SK-N-SH (cell line): ENCODE measurements at regions not wholly inside any gene's neighbourhood (a gene's known extent, or its start where the extent isn't known, plus 50 kb on each side); places are given as distances from the start of the nearest gene placed in this dataset.

Source experiments
- CTCF ChIA-PET: fragments of 300-600, 350-600 bp; formaldehyde crosslinking; extraction: SDS; loops from one replicate; lab custom pipeline; 2021; lab: Yijun Ruan, JAX
- POLR2A ChIA-PET: fragments of 350-600 bp; sonication (Branson Sonifier 250); formaldehyde crosslinking; extraction: SDS; loops from one replicate; lab custom pipeline; 2020; ENCODE audit warnings: antibody characterized with exemption, inconsistent platforms; lab: Yijun Ruan, JAX
- DNase-seq: peaks from one replicate; pipeline ENCODE4 v3.0.0; 2012
- H2AFZ ChIP-seq: fragments of 200-600 bp; sonication (generic); 2 replicates; pipeline ENCODE4 v1.8.1; 2016; ENCODE audit warnings: antibody characterized with exemption, mild to moderate bottlenecking, low read depth
- H3F3A ChIP-seq: fragments of 200-600 bp; sonication (generic); replicated peaks from 2 replicates; pipeline ENCODE3; 2016; ENCODE audit warnings: antibody characterized with exemption, mild to moderate bottlenecking; ENCODE audit not compliant: insufficient read depth
- H3K27ac ChIP-seq, 2 experiments: fragments of 200-500 bp in 1 of 2; fragments of 200-600 bp in 1 of 2; sonication (Bioruptor generic) in 1 of 2; sonication (generic), shearing (Covaris generic) in 1 of 2; 2 replicates each; pipeline versions ENCODE4 v1.5.1 to v1.6.1; 2014 to 2016; ENCODE audit warnings: low read depth in 2 of 2, inconsistent platforms in 1 of 2, low read length in 1 of 2, mild to moderate bottlenecking in 1 of 2, mixed read lengths in 1 of 2
- H3K27me3 ChIP-seq: fragments of 200-600 bp; sonication (generic), shearing (Covaris generic); 2 replicates; pipeline ENCODE4 v1.6.1; 2016; ENCODE audit warnings: mixed run types; ENCODE audit not compliant: insufficient read depth
- H3K36me3 ChIP-seq, 2 experiments: fragments of 200-500 bp in 1 of 2; fragments of 200-600 bp in 1 of 2; sonication (Bioruptor generic) in 1 of 2; sonication (generic) in 1 of 2; replicated peaks in 1 of 2; 2 replicates each; pipeline versions ENCODE3 to v1.5.1; 2014 to 2016; ENCODE audit warnings: low read length in 1 of 2, mild to moderate bottlenecking in 1 of 2; ENCODE audit not compliant: insufficient read depth in 2 of 2, control insufficient read depth in 1 of 2
- H3K4me1 ChIP-seq, 2 experiments: fragments of 200-500 bp in 1 of 2; fragments of 200-600 bp in 1 of 2; sonication (Bioruptor generic) in 1 of 2; sonication (generic), shearing (Covaris generic) in 1 of 2; 2 replicates each; pipeline versions ENCODE4 v1.5.1 to v1.6.1; 2014 to 2016; ENCODE audit warnings: low read depth in 1 of 2, low read length in 1 of 2, mixed run types in 1 of 2; ENCODE audit not compliant: insufficient read depth in 2 of 2, control insufficient read depth in 1 of 2
- H3K4me2 ChIP-seq: fragments of 200-600 bp; sonication (generic), shearing (Covaris generic); 2 replicates; pipeline ENCODE4 v1.6.1; 2017; ENCODE audit warnings: mixed run types
- H3K4me3 ChIP-seq, 2 experiments: fragments of 200-500 bp in 1 of 2; fragments of 200-600 bp in 1 of 2; sonication (Bioruptor generic) in 1 of 2; sonication (generic), shearing (Covaris generic) in 1 of 2; 2 replicates each; pipeline versions ENCODE4 v1.5.1 to v1.8.1; 2014 to 2016; ENCODE audit warnings: low read depth in 2 of 2, inconsistent platforms in 1 of 2, low read length in 1 of 2, mild to moderate bottlenecking in 1 of 2, mixed read lengths in 1 of 2, moderate library complexity in 1 of 2
- H3K79me2 ChIP-seq: fragments of 200-600 bp; sonication (generic); 2 replicates; pipeline ENCODE4 v1.8.1; 2017; ENCODE audit warnings: mild to moderate bottlenecking; ENCODE audit not compliant: insufficient read depth
- H3K9ac ChIP-seq: fragments of 200-600 bp; sonication (generic); 2 replicates; pipeline ENCODE4 v1.6.1; 2017; ENCODE audit warnings: mixed run types
- H3K9me2 ChIP-seq: fragments of 200-600 bp; sonication (generic); 2 replicates; pipeline ENCODE4 v1.6.1; 2017; ENCODE audit warnings: mixed run types
- H3K9me3 ChIP-seq: fragments of 200-600 bp; sonication (generic); 2 replicates; pipeline ENCODE4 v1.6.1; 2017; ENCODE audit warnings: mixed run types, mild to moderate bottlenecking, moderate library complexity
- H4K20me1 ChIP-seq: fragments of 200-600 bp; sonication (generic); 2 replicates; pipeline ENCODE4 v1.6.1; 2017; ENCODE audit warnings: mild to moderate bottlenecking, mixed run types; ENCODE audit not compliant: insufficient read depth
- CHD2 ChIP-seq: fragments of 150-350 bp; IDR thresholded peaks from 2 replicates; pipeline ENCODE4 v1.6.1; 2018; ENCODE audit warnings: low read length; ENCODE audit not compliant: partially characterized antibody
- CTCF ChIP-seq: fragments of 200-600 bp; sonication (generic); IDR thresholded peaks from 2 replicates; pipeline ENCODE4 v1.6.1; 2017; ENCODE audit warnings: antibody characterized with exemption, mild to moderate bottlenecking, moderate library complexity
- ELF1 ChIP-seq: IDR thresholded peaks from 2 replicates; pipeline ENCODE4 v1.4.0; 2012
- FOXJ3 ChIP-seq: sonication (generic); formaldehyde crosslinking; IDR thresholded peaks from 2 replicates; pipeline ENCODE4 v1.5.1; 2020; ENCODE audit warnings: mild to moderate bottlenecking, missing genetic modification reagents
- GATA2 ChIP-seq: sonication (generic); formaldehyde crosslinking; IDR thresholded peaks from 2 replicates; pipeline ENCODE4 v1.5.0; 2020; ENCODE audit warnings: mild to moderate bottlenecking, missing genetic modification reagents
- JUND ChIP-seq: IDR thresholded peaks from 2 replicates; pipeline ENCODE4 v1.4.0; 2012
- MAX ChIP-seq: IDR thresholded peaks from 2 replicates; pipeline ENCODE4 v1.4.0; 2012; ENCODE audit warnings: low read depth
- MEF2A ChIP-seq: IDR thresholded peaks from 2 replicates; pipeline ENCODE4 v1.4.0; 2012; ENCODE audit warnings: low read depth, borderline replicate concordance
- MXI1 ChIP-seq: IDR thresholded peaks from 2 replicates; pipeline ENCODE4 v1.6.1; 2012; ENCODE audit warnings: mild to moderate bottlenecking, low read depth, low read length, improper control_type of control experiment
- NFIC ChIP-seq: IDR thresholded peaks from 2 replicates; pipeline ENCODE4 v1.4.0; 2012; ENCODE audit warnings: borderline replicate concordance
- NRF1 ChIP-seq: IDR thresholded peaks from 2 replicates; pipeline ENCODE4 v1.6.1; 2012; ENCODE audit warnings: low read depth, mild to moderate bottlenecking, low read length
- POLR2AphosphoS5 ChIP-seq: IDR thresholded peaks from 2 replicates; pipeline ENCODE4 v1.6.1; 2012; ENCODE audit warnings: low read depth, low read length
- RAD21 ChIP-seq: IDR thresholded peaks from 2 replicates; pipeline ENCODE4 v1.6.1; 2012; ENCODE audit warnings: mild to moderate bottlenecking, low read length
- RCOR1 ChIP-seq: fragments of 150-350 bp; IDR thresholded peaks from 2 replicates; pipeline ENCODE4 v1.6.1; 2017; ENCODE audit warnings: antibody characterized with exemption, low read length
- REST ChIP-seq: IDR thresholded peaks from 2 replicates; pipeline ENCODE4 v1.6.1; 2012; ENCODE audit warnings: mild to moderate bottlenecking, low read depth, low read length, moderate library complexity
- RFX5 ChIP-seq: IDR thresholded peaks from 2 replicates; pipeline ENCODE4 v1.6.1; 2012; ENCODE audit warnings: mild to moderate bottlenecking, improper control_type of control experiment, low read length
- RXRA ChIP-seq: IDR thresholded peaks from 2 replicates; pipeline ENCODE4 v1.4.0; 2012; ENCODE audit warnings: low read depth, mild to moderate bottlenecking, borderline replicate concordance
- SIN3A ChIP-seq: IDR thresholded peaks from 2 replicates; pipeline ENCODE4 v1.6.1; 2012; ENCODE audit warnings: low read depth, mild to moderate bottlenecking, low read length, moderate library complexity, borderline replicate concordance
- SMC3 ChIP-seq: IDR thresholded peaks from 2 replicates; pipeline ENCODE4 v1.6.1; 2012; ENCODE audit warnings: low read depth, low read length, improper control_type of control experiment
- TAF1 ChIP-seq: IDR thresholded peaks from 2 replicates; pipeline ENCODE4 v1.6.1; 2012; ENCODE audit warnings: low read depth, mild to moderate bottlenecking, low read length, moderate library complexity, borderline replicate concordance
- TEAD4 ChIP-seq: IDR thresholded peaks from 2 replicates; pipeline ENCODE4 v1.4.0; 2012; ENCODE audit warnings: mild to moderate bottlenecking, borderline replicate concordance; ENCODE audit not compliant: insufficient read depth
- USF1 ChIP-seq: IDR thresholded peaks from 2 replicates; pipeline ENCODE4 v1.4.0; 2012; ENCODE audit warnings: low read depth, borderline replicate concordance
- YY1 ChIP-seq: IDR thresholded peaks from 2 replicates; pipeline ENCODE4 v1.4.0; 2012; ENCODE audit warnings: low read depth, mild to moderate bottlenecking
- WGBS: methylation state at CpG from one replicate; pipeline ENCODE4 v1.1.6; 2017; ENCODE audit warnings: low lambda C conversion rate; 5-methylcytosine and 5-hydroxymethylcytosine counted together

GRCh38 chr4:107114059-107114458 lies 77.9 kb upstream of the DKK2 start:
- Histone ChIP-seq H3K27ac (no peak overlapping the region), H3K9me3 (no peaks in the 10 kb centered on the region), H3K9ac (no peak overlapping the region), H3K9me2 (no peaks in the 10 kb centered on the region), H3F3A (no peaks in the 10 kb centered on the region), H3K27me3 (no peaks in the 10 kb centered on the region), H2AFZ (no peak overlapping the region), H3K4me2 (no peak overlapping the region), H3K4me3 (no peak overlapping the region), H3K79me2 (no peaks in the 10 kb centered on the region), H4K20me1 (no peaks in the 10 kb centered on the region), H3K4me1 (peaks cover 0 to 9% of the 10 kb centered on the region in 2 experiments; a peak in 2 of 4 replicates), H3K36me3 (no peaks in the 10 kb centered on the region)
- POLR2A ChIA-PET, result no interaction called here
- CTCF ChIA-PET, result no interaction called here
- TF ChIP-seq NFIC, result no peak
- TF ChIP-seq CTCF, result no peak
- TF ChIP-seq CHD2, result no peak
- no peak for TF ChIP-seq GATA2 (CRISPR knock-in tag)
- no peak for TF ChIP-seq TEAD4
- TF ChIP-seq RCOR1, result no peak
- TF ChIP-seq NRF1, result no peak
- TF ChIP-seq POLR2AphosphoS5, result no peak
- no peak for TF ChIP-seq REST
- no peak for TF ChIP-seq RAD21
- TF ChIP-seq SMC3, result no peak
- no peak for TF ChIP-seq ELF1
- no peak for TF ChIP-seq TAF1
- no peak for TF ChIP-seq MEF2A
- DNase-seq, result no peak
- WGBS, result 91% methylated on average over 2 of the region's 2 CpGs

GRCh38 chr4:107098401-107098800 lies 62.3 kb upstream of the DKK2 start:
- Histone ChIP-seq H3K9me2 (no peaks in the 10 kb centered on the region), H3K9me3 (no peaks in the 10 kb centered on the region), H3K4me1 (no peaks in the 10 kb centered on the region; a peak in 1 of 4 replicates), H3K27me3 (no peaks in the 10 kb centered on the region), H3K4me2 (no peak overlapping the region), H3K36me3 (no peaks in the 10 kb centered on the region), H3K4me3 (no peak overlapping the region), H3F3A (no peaks in the 10 kb centered on the region), H3K79me2 (no peaks in the 10 kb centered on the region), H2AFZ (no peak overlapping the region), H3K27ac (no peak overlapping the region), H4K20me1 (no peaks in the 10 kb centered on the region), H3K9ac (no peak overlapping the region)
- DNase-seq, result no peak
- POLR2A ChIA-PET, result no interaction called here
- 83% methylated on average over 1 of the region's 2 CpGs for WGBS
- CTCF ChIA-PET, result interaction anchor here (1.4 kb wide), 1 partner anchor 60 kb away, joined by 4 read pairs; no protein-coding TSS in a partner anchor
- TF ChIP-seq MEF2A (no peak), FOXJ3 (CRISPR knock-in tag) (no peak), CHD2 (no peak), NRF1 (no peak), ELF1 (no peak), SMC3 (no peak), RXRA (no peak), JUND (no peak), MXI1 (no peak), MAX (no peak), RFX5 (no peak), YY1 (no peak), SIN3A (no peak), USF1 (no peak)
